ENCODE measurements at regions not wholly inside any gene's neighbourhood (a gene's known extent, or its start where the extent isn't known, plus 50 kb on each side); places are given as distances from the start of the nearest gene placed in this dataset.

DNA sequence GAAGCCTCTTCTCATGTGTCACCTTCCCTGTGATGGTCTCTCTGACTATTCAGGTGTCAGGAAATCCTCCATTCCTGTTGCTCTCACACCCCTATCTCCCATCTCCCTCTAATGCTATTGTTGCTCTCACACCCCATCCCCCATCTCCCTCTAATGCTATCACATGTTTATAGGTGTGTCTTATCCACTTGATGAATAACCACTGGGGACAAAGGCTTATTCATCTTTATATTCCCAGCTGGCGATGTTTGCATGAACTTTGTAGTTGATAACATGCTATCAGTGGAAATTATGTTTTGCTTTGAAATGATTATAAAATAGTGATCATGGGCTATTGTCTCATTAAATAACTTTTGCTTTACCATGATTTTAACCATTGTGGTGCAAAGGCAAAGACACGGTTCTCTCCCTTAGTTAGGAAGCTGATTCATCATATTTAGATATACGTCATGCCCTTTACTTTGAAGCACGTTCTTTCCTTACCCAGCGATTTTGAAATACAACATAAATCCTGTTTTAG lies 220.5 kb downstream of the PMAIP1 start:
- TF ChIP-seq, protein P1, sequence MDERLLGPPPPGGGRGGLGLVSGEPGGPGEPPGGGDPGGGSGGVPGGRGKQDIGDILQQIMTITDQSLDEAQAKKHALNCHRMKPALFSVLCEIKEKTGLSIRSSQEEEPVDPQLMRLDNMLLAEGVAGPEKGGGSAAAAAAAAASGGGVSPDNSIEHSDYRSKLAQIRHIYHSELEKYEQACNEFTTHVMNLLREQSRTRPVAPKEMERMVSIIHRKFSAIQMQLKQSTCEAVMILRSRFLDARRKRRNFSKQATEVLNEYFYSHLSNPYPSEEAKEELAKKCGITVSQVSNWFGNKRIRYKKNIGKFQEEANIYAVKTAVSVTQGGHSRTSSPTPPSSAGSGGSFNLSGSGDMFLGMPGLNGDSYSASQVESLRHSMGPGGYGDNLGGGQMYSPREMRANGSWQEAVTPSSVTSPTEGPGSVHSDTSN (CRISPR knock-in tag; IDR thresholded peaks at IDR 0.05): no peak
- no peak for TF ChIP-seq SMARCC2 (IDR thresholded peaks at IDR 0.05)
- no peak for TF ChIP-seq CHD2 (IDR thresholded peaks at IDR 0.05; ENCODE audit: low read depth, low read length)
- TF ChIP-seq CTCF (CRISPR knock-in tag; IDR thresholded peaks at IDR 0.05): no peak
- TF ChIP-seq ZNF660 (CRISPR knock-in tag; IDR thresholded peaks at IDR 0.05; ENCODE audit: borderline replicate concordance, low read depth): no peak
- no peak for TF ChIP-seq TBL1XR1 (IDR thresholded peaks at IDR 0.05; ENCODE audit: borderline replicate concordance, low read length, partially characterized antibody)
- TF ChIP-seq, protein P2, sequence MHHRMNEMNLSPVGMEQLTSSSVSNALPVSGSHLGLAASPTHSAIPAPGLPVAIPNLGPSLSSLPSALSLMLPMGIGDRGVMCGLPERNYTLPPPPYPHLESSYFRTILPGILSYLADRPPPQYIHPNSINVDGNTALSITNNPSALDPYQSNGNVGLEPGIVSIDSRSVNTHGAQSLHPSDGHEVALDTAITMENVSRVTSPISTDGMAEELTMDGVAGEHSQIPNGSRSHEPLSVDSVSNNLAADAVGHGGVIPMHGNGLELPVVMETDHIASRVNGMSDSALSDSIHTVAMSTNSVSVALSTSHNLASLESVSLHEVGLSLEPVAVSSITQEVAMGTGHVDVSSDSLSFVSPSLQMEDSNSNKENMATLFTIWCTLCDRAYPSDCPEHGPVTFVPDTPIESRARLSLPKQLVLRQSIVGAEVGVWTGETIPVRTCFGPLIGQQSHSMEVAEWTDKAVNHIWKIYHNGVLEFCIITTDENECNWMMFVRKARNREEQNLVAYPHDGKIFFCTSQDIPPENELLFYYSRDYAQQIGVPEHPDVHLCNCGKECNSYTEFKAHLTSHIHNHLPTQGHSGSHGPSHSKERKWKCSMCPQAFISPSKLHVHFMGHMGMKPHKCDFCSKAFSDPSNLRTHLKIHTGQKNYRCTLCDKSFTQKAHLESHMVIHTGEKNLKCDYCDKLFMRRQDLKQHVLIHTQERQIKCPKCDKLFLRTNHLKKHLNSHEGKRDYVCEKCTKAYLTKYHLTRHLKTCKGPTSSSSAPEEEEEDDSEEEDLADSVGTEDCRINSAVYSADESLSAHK (CRISPR knock-in tag; IDR thresholded peaks at IDR 0.05; ENCODE audit: borderline replicate concordance): no peak
- TF ChIP-seq ZBTB7B (CRISPR knock-in tag; IDR thresholded peaks at IDR 0.05): no peak
- TF ChIP-seq POLR2A (IDR thresholded peaks at IDR 0.05; ENCODE audit: insufficient read depth in 1 of 2, low read depth in 2 of 2, low read length in 2 of 2): no peak
- no peak for TF ChIP-seq CEBPB (IDR thresholded peaks at IDR 0.05; ENCODE audit: borderline replicate concordance, low read depth, low read length)
- TF ChIP-seq CEBPZ (IDR thresholded peaks at IDR 0.05; ENCODE audit: low read length): no peak
